Lower lobe of right lung (tissue), 2 donors: ENCODE measurements at regions not wholly inside any gene's neighbourhood (a gene's known extent, or its start where the extent isn't known, plus 50 kb on each side); places are given as distances from the start of the nearest gene placed in this dataset.

ENCODE experiments used
- ATAC-seq, 2 donors: fragments of 200-7000 bp; cut with Tn5 transposase; one replicate each; pipeline ENCODE4 v1.9.1; 2020 to 2022; ENCODE audit warnings: mild to moderate bottlenecking in 2 of 2, moderate library complexity in 2 of 2
- DNase-seq: peaks from one replicate; pipeline ENCODE4 v3.0.0-alpha.2; 2020
- H3K27ac ChIP-seq: fragments of 200-600 bp; one replicate; pipeline ENCODE4 v1.8.0; 2022
- H3K27me3 ChIP-seq: fragments of 200-600 bp; one replicate; pipeline ENCODE4 v1.8.0; 2022; ENCODE audit warnings: low read depth
- H3K36me3 ChIP-seq: fragments of 200-600 bp; one replicate; pipeline ENCODE4 v1.8.0; 2022; ENCODE audit warnings: mild to moderate bottlenecking
- H3K4me1 ChIP-seq: fragments of 200-600 bp; one replicate; pipeline ENCODE4 v1.8.0; 2022
- H3K4me3 ChIP-seq: fragments of 200-600 bp; one replicate; pipeline ENCODE4 v1.8.0; 2022; ENCODE audit warnings: mild to moderate bottlenecking
- H3K9me3 ChIP-seq: fragments of 200-600 bp; one replicate; pipeline ENCODE4 v1.8.0; 2022
- intact Hi-C: fragments of 100-400 bp; cut with DNase I; formaldehyde crosslinking; loops from one replicate; pipeline ENCODE4 v1.11.0; 2022
- TF ChIP-seq, protein P1 (sequence below): fragments of 200-600 bp; IDR thresholded peaks from one replicate; pipeline ENCODE4 v1.8.0; 2022; ENCODE audit warnings: antibody characterized with exemption, mild to moderate bottlenecking
- donor health status: DM: no; HTN: yes; CAD: no; lungs with severe emphysema.

DNA sequence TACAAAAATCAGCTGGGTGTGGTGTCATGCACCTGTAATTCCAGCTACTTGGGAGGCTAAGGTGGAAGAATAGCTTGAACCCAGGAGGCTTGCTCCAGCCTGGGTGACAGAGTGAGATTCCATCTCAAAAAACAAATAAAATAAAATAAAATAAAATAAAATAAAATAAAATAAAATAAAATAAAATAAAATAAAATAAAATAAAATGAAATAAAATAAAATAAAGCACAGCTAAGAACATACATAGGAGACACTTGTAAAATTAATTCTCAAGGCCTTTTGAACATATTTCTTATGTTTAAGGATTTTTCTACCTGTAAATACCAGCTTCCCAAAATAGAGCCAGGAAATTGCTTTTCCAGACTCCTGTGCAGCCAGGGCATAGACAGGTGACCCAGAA lies 703.0 kb downstream of the ZPLD1 start:
- TF ChIP-seq, protein P1, sequence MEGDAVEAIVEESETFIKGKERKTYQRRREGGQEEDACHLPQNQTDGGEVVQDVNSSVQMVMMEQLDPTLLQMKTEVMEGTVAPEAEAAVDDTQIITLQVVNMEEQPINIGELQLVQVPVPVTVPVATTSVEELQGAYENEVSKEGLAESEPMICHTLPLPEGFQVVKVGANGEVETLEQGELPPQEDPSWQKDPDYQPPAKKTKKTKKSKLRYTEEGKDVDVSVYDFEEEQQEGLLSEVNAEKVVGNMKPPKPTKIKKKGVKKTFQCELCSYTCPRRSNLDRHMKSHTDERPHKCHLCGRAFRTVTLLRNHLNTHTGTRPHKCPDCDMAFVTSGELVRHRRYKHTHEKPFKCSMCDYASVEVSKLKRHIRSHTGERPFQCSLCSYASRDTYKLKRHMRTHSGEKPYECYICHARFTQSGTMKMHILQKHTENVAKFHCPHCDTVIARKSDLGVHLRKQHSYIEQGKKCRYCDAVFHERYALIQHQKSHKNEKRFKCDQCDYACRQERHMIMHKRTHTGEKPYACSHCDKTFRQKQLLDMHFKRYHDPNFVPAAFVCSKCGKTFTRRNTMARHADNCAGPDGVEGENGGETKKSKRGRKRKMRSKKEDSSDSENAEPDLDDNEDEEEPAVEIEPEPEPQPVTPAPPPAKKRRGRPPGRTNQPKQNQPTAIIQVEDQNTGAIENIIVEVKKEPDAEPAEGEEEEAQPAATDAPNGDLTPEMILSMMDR, result no peak
- ATAC-seq (no peak), DNase-seq (no peak)
- Histone ChIP-seq H3K4me3 (no peak overlapping the region), H3K4me1 (no peaks in the 10 kb centered on the region), H3K27me3 (no peaks in the 10 kb centered on the region), H3K27ac (no peak overlapping the region), H3K9me3 (no peaks in the 10 kb centered on the region), H3K36me3 (no peaks in the 10 kb centered on the region)
- intact Hi-C loops, result no loop called here

DNA sequence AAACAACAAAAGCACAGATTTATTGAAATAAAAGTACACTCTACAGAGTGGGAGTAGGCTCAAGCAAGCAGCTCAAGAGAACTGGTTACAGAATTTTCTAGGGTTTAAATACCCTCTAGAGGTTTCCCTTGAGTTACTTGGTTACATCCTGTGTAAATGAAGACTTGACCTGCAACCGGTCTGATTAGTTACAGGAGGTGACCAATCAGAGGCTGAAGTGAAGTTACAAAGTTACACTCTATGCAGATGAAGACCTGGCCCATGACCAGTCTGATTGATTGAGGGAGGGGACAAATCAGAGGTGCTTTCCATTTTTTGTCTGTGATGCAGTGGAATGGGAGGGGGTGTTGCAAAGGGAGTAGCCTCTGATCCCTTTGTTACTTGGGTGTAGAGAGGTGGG lies 723.4 kb downstream of the ZPLD1 start:
- Histone ChIP-seq H3K4me3 (no peak overlapping the region), H3K9me3 (no peaks in the 10 kb centered on the region), H3K27me3 (no peaks in the 10 kb centered on the region), H3K36me3 (no peaks in the 10 kb centered on the region), H3K27ac (no peak overlapping the region), H3K4me1 (no peaks in the 10 kb centered on the region)
- TF ChIP-seq, protein P1, result no peak
- ATAC-seq, result no peak
- intact Hi-C loops, result no loop called here
- DNase-seq, result no peak

DNA sequence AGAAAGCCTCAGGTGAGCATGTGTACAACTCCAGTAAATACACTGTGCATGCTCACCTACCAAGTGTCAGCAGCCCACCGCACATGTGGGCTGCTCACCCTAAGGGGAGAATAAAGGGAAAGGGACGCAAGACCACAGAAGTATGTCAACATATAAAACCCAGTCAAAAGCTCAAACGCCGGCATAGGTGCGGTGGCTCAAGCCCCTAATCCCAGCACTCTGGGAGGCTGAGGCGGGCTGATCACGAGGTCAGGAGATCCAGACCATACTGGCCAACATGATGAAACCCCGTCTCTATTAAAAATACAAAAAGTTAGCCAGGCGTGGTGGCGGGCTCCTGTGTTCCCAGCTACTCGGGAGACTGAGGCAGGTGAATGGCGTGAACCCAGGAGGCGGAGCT lies 732.1 kb downstream of the ZPLD1 start:
- intact Hi-C loops, result no loop called here
- Histone ChIP-seq H3K27ac (no peak overlapping the region), H3K4me1 (no peaks in the 10 kb centered on the region), H3K4me3 (no peak overlapping the region), H3K27me3 (no peaks in the 10 kb centered on the region), H3K9me3 (no peaks in the 10 kb centered on the region), H3K36me3 (no peaks in the 10 kb centered on the region)
- TF ChIP-seq, protein P1, result no peak
- ATAC-seq (no peak), DNase-seq (no peak)

DNA sequence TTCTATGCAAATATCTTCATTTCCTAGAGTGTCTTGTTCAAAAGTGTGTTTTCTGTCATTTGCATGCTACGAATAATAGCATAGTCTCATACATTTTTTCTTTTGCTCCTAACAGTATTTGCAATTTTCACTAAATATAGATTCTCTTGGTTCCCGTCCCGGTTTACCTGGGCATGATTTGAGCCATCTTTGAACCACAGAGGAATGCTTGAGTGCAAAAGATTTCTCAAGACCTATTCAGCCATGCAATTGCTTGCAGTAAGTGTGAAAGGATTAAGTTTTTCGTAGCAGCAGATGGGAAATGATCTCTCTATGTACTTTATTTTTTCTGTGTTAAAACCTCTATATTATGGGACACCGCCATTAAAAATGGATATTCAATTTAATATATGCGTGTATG lies 733.0 kb downstream of the ZPLD1 start:
- TF ChIP-seq, protein P1, result no peak

DNA sequence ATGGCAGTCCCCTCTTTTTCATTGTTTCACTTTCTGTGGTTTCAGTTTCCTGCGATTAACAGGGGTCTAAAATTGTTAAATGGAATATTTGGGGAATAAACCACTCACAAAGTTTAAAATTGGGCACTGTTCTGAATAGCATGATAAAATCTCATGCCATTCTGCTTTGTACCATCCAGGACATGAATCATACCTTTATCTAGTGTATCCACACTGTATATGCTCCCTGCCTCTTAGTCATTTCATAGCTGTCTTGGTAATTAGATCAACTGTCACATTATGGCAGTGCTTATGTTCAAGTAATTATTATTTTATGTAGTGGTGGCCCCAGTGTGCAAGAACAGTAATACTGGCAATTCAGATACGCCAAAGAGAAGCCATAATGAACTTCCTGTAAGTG lies 734.5 kb downstream of the ZPLD1 start:
- Histone ChIP-seq H3K4me1 (no peaks in the 10 kb centered on the region), H3K4me3 (no peak overlapping the region), H3K9me3 (no peaks in the 10 kb centered on the region), H3K27me3 (no peaks in the 10 kb centered on the region), H3K27ac (no peak overlapping the region), H3K36me3 (no peaks in the 10 kb centered on the region)
- TF ChIP-seq, protein P1, result no peak
- DNase-seq (no peak), ATAC-seq (no peak)
- intact Hi-C loops, result no loop called here

More for the DNA sequence above, 733.0 kb downstream of the ZPLD1 start:
- Histone ChIP-seq H3K36me3 (no peaks in the 10 kb centered on the region), H3K4me3 (no peak overlapping the region), H3K27me3 (no peaks in the 10 kb centered on the region), H3K4me1 (no peaks in the 10 kb centered on the region), H3K9me3 (no peaks in the 10 kb centered on the region), H3K27ac (no peak overlapping the region)
- intact Hi-C loops, result no loop called here
- DNase-seq (no peak), ATAC-seq (no peak)

DNA sequence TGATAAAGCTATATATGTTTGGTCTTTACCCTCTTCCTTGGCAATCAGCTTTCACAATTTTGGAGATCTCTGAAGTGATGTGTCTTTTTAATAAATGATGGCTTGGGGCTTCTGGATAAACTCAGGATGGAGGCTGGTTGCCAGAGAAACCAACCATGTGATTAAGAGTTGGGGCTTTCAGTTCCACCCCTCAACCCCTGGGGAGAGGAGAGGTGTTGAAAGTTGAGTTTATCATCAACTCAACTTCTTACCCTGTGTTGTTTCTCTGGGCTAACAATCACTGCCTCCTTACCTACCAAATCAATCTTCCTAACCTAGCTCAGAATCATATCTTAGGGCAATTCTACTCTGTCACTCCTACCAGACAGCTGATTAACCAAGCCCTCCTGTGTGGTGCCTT lies 735.8 kb downstream of the ZPLD1 start:
- ATAC-seq, result no peak
- intact Hi-C loops, result no loop called here
- H3K4me3 ChIP-seq, result no peak overlapping the region

More for the DNA sequence above, 735.8 kb downstream of the ZPLD1 start:
- Histone ChIP-seq H3K27ac (no peak overlapping the region), H3K27me3 (no peaks in the 10 kb centered on the region), H3K9me3 (no peaks in the 10 kb centered on the region), H3K36me3 (no peaks in the 10 kb centered on the region), H3K4me1 (no peaks in the 10 kb centered on the region)
- no peak for DNase-seq
- TF ChIP-seq, protein P1, result no peak
